ENCODE measurements at regions not wholly inside any gene's neighbourhood (a gene's known extent, or its start where the extent isn't known, plus 50 kb on each side); places are given as distances from the start of the nearest gene placed in this dataset.

GRCh38 chr15:79190093-79190492 is 92.4 kb upstream of the ANKRD34C start:
- no peak overlapping the region for H3K4me3 ChIP-seq (ENCODE audit: low read length)
- Mint-ChIP-seq H3K27ac (no peak overlapping the region), H3K4me1 (no peaks in the 10 kb centered on the region), H3K36me3 (ENCODE audit: low read depth) (no peaks in the 10 kb centered on the region), H3K4me3 (no peak overlapping the region), H3K27me3 (ENCODE audit: insufficient read depth) (peaks cover 10% of the 10 kb centered on the region), H3K9me3 (no peaks in the 10 kb centered on the region)
- H3K9ac ChIP-seq (ENCODE audit: extremely low read depth, low read length, poor library complexity, severe bottlenecking) = no peak overlapping the region
- no peak for DNase-seq
- WGBS, 2 experiments (ENCODE audit: insufficient coverage in 1 of 2, insufficient read length in 1 of 2) = 79 to 83% methylated on average over 4 to 8 of the region's 8 CpGs
- no peak for TF ChIP-seq CTCF (conservative IDR thresholded peaks at IDR 0.05)
- no peaks in the 10 kb centered on the region for H3K9me3 ChIP-seq (ENCODE audit: control insufficient read depth, low read length)
- peak overlapping the region; percentile 75 for H3K27ac ChIP-seq (ENCODE audit: low read depth, low read length)
- H3K4me1 ChIP-seq (ENCODE audit: control insufficient read depth, insufficient read depth, low read length) = no peaks in the 10 kb centered on the region
- no peaks in the 10 kb centered on the region for H3K36me3 ChIP-seq (ENCODE audit: control insufficient read depth, insufficient read depth, low read length)
- H3K27me3 ChIP-seq (ENCODE audit: control insufficient read depth, insufficient read depth, low read length, poor library complexity, severe bottlenecking) = peaks cover 7% of the 10 kb centered on the region

GRCh38 chr15:79186616-79187015 is 95.9 kb upstream of the ANKRD34C start:
- no peak overlapping the region for H3K27ac Mint-ChIP-seq
- peaks cover 10% of the 10 kb centered on the region for H3K27me3 Mint-ChIP-seq (ENCODE audit: insufficient read depth)
- H3K36me3 ChIP-seq (ENCODE audit: control insufficient read depth, insufficient read depth, low read length) = no peaks in the 10 kb centered on the region

GRCh38 chr15:79185199-79185598 is 94.6 kb upstream of the RASGRF1 start:
- H3K4me3 ChIP-seq (ENCODE audit: low read length) = no peak overlapping the region
- no peaks in the 10 kb centered on the region for H3K9me3 ChIP-seq (ENCODE audit: control insufficient read depth, low read length)
- Mint-ChIP-seq H3K9me3 (no peaks in the 10 kb centered on the region), H3K36me3 (ENCODE audit: low read depth) (no peaks in the 10 kb centered on the region), H3K27me3 (ENCODE audit: insufficient read depth) (peaks cover 8% of the 10 kb centered on the region), H3K4me1 (no peaks in the 10 kb centered on the region), H3K4me3 (no peak overlapping the region), H3K27ac (no peak overlapping the region)
- no peaks in the 10 kb centered on the region for H3K36me3 ChIP-seq (ENCODE audit: control insufficient read depth, insufficient read depth, low read length)
- H3K27ac ChIP-seq (ENCODE audit: low read depth, low read length) = no peak overlapping the region
- peaks cover 7% of the 10 kb centered on the region for H3K27me3 ChIP-seq (ENCODE audit: control insufficient read depth, insufficient read depth, low read length, poor library complexity, severe bottlenecking)
- peak; percentile 62 for TF ChIP-seq CTCF (conservative IDR thresholded peaks at IDR 0.05)
- no peak overlapping the region for H3K9ac ChIP-seq (ENCODE audit: extremely low read depth, low read length, poor library complexity, severe bottlenecking)
- H3K4me1 ChIP-seq (ENCODE audit: control insufficient read depth, insufficient read depth, low read length) = no peaks in the 10 kb centered on the region
- peak; percentile 88 for DNase-seq
- 94 to 97% methylated on average over 4 to 7 of the region's 7 CpGs for WGBS, 2 experiments (ENCODE audit: insufficient coverage in 1 of 2, insufficient read length in 1 of 2)

More at GRCh38 chr15:79186616-79187015, 95.9 kb upstream of the ANKRD34C start:
- H3K4me1 ChIP-seq (ENCODE audit: control insufficient read depth, insufficient read depth, low read length) = no peaks in the 10 kb centered on the region
- no peak overlapping the region for H3K4me3 ChIP-seq (ENCODE audit: low read length)
- H3K4me1 Mint-ChIP-seq = no peaks in the 10 kb centered on the region
- H3K9ac ChIP-seq (ENCODE audit: extremely low read depth, low read length, poor library complexity, severe bottlenecking) = no peak overlapping the region
- no peak for TF ChIP-seq CTCF (conservative IDR thresholded peaks at IDR 0.05)
- no peaks in the 10 kb centered on the region for H3K9me3 ChIP-seq (ENCODE audit: control insufficient read depth, low read length)
- peaks cover 7% of the 10 kb centered on the region for H3K27me3 ChIP-seq (ENCODE audit: control insufficient read depth, insufficient read depth, low read length, poor library complexity, severe bottlenecking)
- H3K27ac ChIP-seq (ENCODE audit: low read depth, low read length) = no peak overlapping the region
- H3K9me3 Mint-ChIP-seq = no peaks in the 10 kb centered on the region
- WGBS, 2 experiments (ENCODE audit: insufficient coverage in 1 of 2, insufficient read length in 1 of 2) = 90 to 95% methylated on average over 5 to 8 of the region's 8 CpGs
- H3K4me3 Mint-ChIP-seq = no peak overlapping the region
- H3K36me3 Mint-ChIP-seq (ENCODE audit: low read depth) = no peaks in the 10 kb centered on the region
- no peak for DNase-seq

Data from endodermal cell (in vitro differentiated cells).